Smooth muscle cell (in vitro differentiated cells): ENCODE measurements at regions not wholly inside any gene's neighbourhood (a gene's known extent, or its start where the extent isn't known, plus 50 kb on each side); places are given as distances from the start of the nearest gene placed in this dataset.

Experiments
- DNase-seq: peaks from one replicate; lab custom pipeline; 2025; ENCODE audit not compliant: unreplicated experiment; lab: John Stamatoyannopoulos, UW
- H2AFZ ChIP-seq: fragments of 200-600 bp; sonication (generic); 2 replicates; pipeline ENCODE4 v1.6.0; 2016; ENCODE audit warnings: antibody characterized with exemption, low read depth, mild to moderate bottlenecking
- H3F3A ChIP-seq: fragments of 200-600 bp; sonication (generic); 2 replicates; pipeline ENCODE4 v1.6.0; 2017; ENCODE audit warnings: antibody characterized with exemption, low read depth
- H3K27ac ChIP-seq: fragments of 200-600 bp; sonication (generic); 2 replicates; pipeline ENCODE4 v1.5.1; 2016; ENCODE audit warnings: low read depth, mild to moderate bottlenecking
- H3K27me3 ChIP-seq: fragments of 200-600 bp; sonication (generic); 2 replicates; pipeline ENCODE4 v1.6.1; 2016; ENCODE audit warnings: low read depth, mild to moderate bottlenecking
- H3K36me3 ChIP-seq: fragments of 200-600 bp; sonication (generic); 2 replicates; pipeline ENCODE4 v1.5.1; 2016; ENCODE audit warnings: low read depth
- H3K4me1 ChIP-seq: fragments of 200-600 bp; sonication (generic); 2 replicates; pipeline ENCODE4 v1.5.1; 2016; ENCODE audit warnings: low read depth
- H3K4me2 ChIP-seq: fragments of 200-600 bp; sonication (generic); 2 replicates; pipeline ENCODE4 v1.6.0; 2016; ENCODE audit warnings: mild to moderate bottlenecking
- H3K4me3 ChIP-seq: fragments of 200-600 bp; sonication (generic); 2 replicates; pipeline ENCODE4 v1.5.1; 2016; ENCODE audit warnings: mild to moderate bottlenecking
- H3K79me2 ChIP-seq: fragments of 200-600 bp; sonication (generic); 2 replicates; pipeline ENCODE4 v1.6.0; 2016; ENCODE audit warnings: low read depth, mild to moderate bottlenecking
- H3K9ac ChIP-seq: fragments of 200-600 bp; sonication (generic); 2 replicates; pipeline ENCODE4 v1.6.0; 2016; ENCODE audit warnings: low read depth
- H3K9me3 ChIP-seq: fragments of 200-600 bp; sonication (generic); replicated peaks from 2 replicates; pipeline ENCODE4 v1.5.1; 2016; ENCODE audit warnings: low read depth
- H4K20me1 ChIP-seq: fragments of 200-600 bp; sonication (generic); 2 replicates; pipeline ENCODE4 v1.6.0; 2016; ENCODE audit warnings: low read depth
- WGBS: methylation state at CpG from one replicate; pipeline ENCODE4 v1.1.7; 2016; ENCODE audit warnings: low lambda C conversion rate; 5-methylcytosine and 5-hydroxymethylcytosine counted together
- TF ChIP-seq, protein P1 (sequence below): fragments of 200-600 bp; sonication (generic); IDR thresholded peaks from 2 replicates; pipeline ENCODE4 v1.5.1; 2017; ENCODE audit warnings: borderline replicate concordance, mild to moderate bottlenecking, antibody characterized with exemption; ENCODE audit not compliant: insufficient read depth, poor library complexity, severe bottlenecking

DNA sequence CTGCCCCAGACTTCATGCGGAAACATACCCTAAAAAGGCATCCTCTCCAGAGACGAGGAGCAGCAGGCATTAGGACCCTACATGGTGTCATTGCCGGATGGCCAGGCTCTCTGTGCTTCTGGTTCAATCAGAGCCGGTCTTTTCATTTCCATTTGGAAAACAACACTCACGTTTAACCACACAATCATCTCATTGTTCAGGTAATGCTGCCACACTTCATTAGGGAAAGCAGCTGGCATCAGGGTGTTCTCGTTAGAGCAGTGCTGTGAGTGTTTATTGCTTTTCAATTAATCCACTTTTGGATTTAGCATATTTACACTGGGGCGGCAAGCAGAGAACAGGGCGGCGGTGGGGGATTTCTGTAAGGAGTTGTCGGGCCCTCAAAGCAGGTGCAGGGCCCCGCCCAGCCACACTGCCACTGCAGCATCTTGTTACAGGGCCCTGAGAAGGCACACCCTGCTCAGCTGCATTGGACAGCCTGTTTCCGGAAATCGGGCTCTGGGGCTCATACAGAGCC, 338.6 kb downstream of the SHANK2 start:
- no peaks in the 10 kb centered on the region for H3K9me3 ChIP-seq
- H3K36me3 ChIP-seq: no peaks in the 10 kb centered on the region
- H3F3A ChIP-seq: no peaks in the 10 kb centered on the region
- no peaks in the 10 kb centered on the region for H3K79me2 ChIP-seq
- no peak overlapping the region for H2AFZ ChIP-seq
- DNase-seq: no peak
- H3K27ac ChIP-seq: no peak overlapping the region
- H3K9ac ChIP-seq: no peak overlapping the region
- H3K4me2 ChIP-seq: no peak overlapping the region
- H3K4me3 ChIP-seq: no peak overlapping the region
- TF ChIP-seq, protein P1, sequence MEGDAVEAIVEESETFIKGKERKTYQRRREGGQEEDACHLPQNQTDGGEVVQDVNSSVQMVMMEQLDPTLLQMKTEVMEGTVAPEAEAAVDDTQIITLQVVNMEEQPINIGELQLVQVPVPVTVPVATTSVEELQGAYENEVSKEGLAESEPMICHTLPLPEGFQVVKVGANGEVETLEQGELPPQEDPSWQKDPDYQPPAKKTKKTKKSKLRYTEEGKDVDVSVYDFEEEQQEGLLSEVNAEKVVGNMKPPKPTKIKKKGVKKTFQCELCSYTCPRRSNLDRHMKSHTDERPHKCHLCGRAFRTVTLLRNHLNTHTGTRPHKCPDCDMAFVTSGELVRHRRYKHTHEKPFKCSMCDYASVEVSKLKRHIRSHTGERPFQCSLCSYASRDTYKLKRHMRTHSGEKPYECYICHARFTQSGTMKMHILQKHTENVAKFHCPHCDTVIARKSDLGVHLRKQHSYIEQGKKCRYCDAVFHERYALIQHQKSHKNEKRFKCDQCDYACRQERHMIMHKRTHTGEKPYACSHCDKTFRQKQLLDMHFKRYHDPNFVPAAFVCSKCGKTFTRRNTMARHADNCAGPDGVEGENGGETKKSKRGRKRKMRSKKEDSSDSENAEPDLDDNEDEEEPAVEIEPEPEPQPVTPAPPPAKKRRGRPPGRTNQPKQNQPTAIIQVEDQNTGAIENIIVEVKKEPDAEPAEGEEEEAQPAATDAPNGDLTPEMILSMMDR: no peak
- H4K20me1 ChIP-seq: no peaks in the 10 kb centered on the region
- 50% methylated on average over 13 of the region's 13 CpGs for WGBS
- peaks cover 23% of the 10 kb centered on the region for H3K4me1 ChIP-seq
- no peaks in the 10 kb centered on the region for H3K27me3 ChIP-seq

DNA sequence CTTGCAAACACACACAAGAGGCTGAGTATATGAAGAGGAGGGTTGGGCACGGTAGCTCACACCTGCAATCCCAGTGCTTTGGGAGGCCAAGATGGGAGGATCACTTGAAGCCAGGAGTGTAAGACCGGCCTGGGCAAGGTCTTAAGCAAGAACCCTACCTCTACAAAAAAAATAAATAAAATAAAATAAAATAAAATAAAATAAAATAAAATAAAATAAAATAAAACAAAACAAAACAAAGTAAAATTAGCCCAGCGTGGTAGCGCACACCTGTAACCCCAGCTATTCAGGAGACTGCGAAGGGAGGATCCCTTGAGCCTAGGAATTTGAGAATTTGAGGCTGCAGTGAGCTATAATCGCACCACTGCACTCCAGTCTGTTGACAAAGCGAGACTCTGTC, 337.9 kb downstream of the SHANK2 start:
- Histone ChIP-seq H3K4me3 (no peak overlapping the region), H2AFZ (no peak overlapping the region), H3K9ac (no peak overlapping the region), H3K4me1 (peaks cover 23% of the 10 kb centered on the region), H3K36me3 (no peaks in the 10 kb centered on the region), H4K20me1 (no peaks in the 10 kb centered on the region), H3K79me2 (no peaks in the 10 kb centered on the region), H3K27ac (no peak overlapping the region), H3K27me3 (no peaks in the 10 kb centered on the region), H3K4me2 (no peak overlapping the region), H3F3A (no peaks in the 10 kb centered on the region), H3K9me3 (no peaks in the 10 kb centered on the region)
- 97% methylated on average over 7 of the region's 7 CpGs for WGBS
- TF ChIP-seq, protein P1: no peak
- DNase-seq: no peak

DNA sequence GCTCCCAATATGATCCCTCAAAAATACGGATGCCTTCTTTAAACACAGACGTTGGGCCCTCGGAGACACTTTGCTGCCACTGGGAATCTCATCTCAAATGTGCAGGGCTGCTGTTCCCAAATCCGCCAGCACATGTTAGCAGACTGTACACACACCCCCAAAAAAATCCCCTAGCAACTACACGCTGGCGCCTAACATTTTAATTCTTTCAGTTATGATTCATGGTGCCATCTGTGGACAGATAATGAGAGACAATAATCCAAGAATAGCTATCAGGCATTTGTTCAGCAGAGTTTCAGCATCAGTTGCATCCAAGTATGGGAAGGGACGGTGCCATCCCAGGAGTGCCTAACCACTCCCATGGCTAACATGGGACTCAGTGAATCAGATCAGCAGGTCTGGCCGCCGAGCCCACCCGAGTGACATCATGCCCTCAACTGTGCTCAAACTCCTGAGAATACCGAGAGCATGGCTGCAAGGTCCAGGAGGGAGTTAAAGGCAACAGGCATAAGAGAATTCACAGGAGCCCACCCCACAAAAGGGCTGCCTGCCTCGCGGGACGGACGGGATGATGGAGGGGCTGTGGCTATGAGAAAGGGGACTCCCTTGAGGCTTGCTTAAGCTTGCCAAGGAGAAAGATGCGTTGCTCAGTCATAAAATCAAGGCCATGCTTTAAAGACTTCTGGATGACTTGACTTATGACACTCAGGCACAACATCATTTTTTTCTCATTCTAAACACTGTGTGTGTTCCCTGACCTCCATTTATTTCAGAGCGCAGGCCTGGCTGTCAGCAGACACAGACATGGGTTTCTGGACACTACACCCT, 337.0 kb downstream of the SHANK2 start:
- H4K20me1 ChIP-seq: no peaks in the 10 kb centered on the region
- H2AFZ ChIP-seq: no peak overlapping the region
- H3K9me3 ChIP-seq: peaks cover 3% of the 10 kb centered on the region
- DNase-seq: no peak
- no peaks in the 10 kb centered on the region for H3K36me3 ChIP-seq
- 89% methylated on average over 17 of the region's 17 CpGs for WGBS
- H3K4me2 ChIP-seq: no peak overlapping the region
- no peaks in the 10 kb centered on the region for H3F3A ChIP-seq
- H3K9ac ChIP-seq: no peak overlapping the region
- peaks cover 23% of the 10 kb centered on the region for H3K4me1 ChIP-seq
- no peak overlapping the region for H3K27ac ChIP-seq
- no peaks in the 10 kb centered on the region for H3K79me2 ChIP-seq
- TF ChIP-seq, protein P1: no peak
- no peaks in the 10 kb centered on the region for H3K27me3 ChIP-seq
- H3K4me3 ChIP-seq: no peak overlapping the region
